ENCODE measurements at regions not wholly inside any gene's neighbourhood (a gene's known extent, or its start where the extent isn't known, plus 50 kb on each side); places are given as distances from the start of the nearest gene placed in this dataset.

GRCh38 chr3:11919390-11919789 is 72.7 kb upstream of the TAMM41 start:
- TF ChIP-seq JUNB (IDR thresholded peaks at IDR 0.05; ENCODE audit: unreplicated experiment): no peak
- TF ChIP-seq CTCF (conservative IDR thresholded peaks at IDR 0.05; ENCODE audit: low read depth in 2 of 2): no peak
- no peak for TF ChIP-seq EZH2 (IDR thresholded peaks at IDR 0.05; ENCODE audit: low read depth, unreplicated experiment)
- TF ChIP-seq POLR2AphosphoS5 (IDR thresholded peaks at IDR 0.05; ENCODE audit: low read depth): no peak
